ENCODE measurements at regions not wholly inside any gene's neighbourhood (a gene's known extent, or its start where the extent isn't known, plus 50 kb on each side); places are given as distances from the start of the nearest gene placed in this dataset.

DNA sequence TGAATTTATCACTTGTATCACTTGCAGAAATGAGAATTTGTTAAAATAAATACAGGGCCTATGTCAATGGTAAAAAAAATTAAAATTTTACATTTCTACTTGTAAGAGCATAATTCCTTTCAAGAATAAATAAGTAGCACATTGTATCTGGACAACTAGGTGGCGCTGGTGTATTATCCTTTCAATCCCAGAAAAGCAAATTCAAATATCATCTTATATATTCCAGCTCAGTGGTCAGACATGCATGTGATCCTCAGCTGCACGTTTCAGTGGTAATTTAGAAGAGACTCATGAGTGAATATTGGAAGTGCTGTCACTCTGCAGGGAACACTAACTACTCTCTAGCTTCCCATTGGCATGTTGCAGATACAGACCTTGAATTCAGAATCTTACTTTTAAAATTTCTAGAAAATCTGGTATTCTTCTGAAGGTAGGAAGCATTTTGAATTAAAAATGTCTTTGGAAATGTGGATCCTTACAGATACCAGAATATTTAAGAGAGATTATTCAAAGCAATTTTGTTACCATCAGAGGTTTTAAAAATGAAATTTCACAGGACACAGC lies 1414.7 kb upstream of the TENM3 start:
- no peak overlapping the region for H3K4me3 ChIP-seq (ENCODE audit: low read depth, low read length)
- TF ChIP-seq CTCF (IDR thresholded peaks at IDR 0.05; ENCODE audit: low read depth, low read length), result peak; percentile 68
- in situ Hi-C loops (cut with HindIII; ENCODE audit: low sequenced_read_pairs), result no loop called here
- DNase-seq (ENCODE audit: low read depth, low spot score), result peak; percentile 86

DNA sequence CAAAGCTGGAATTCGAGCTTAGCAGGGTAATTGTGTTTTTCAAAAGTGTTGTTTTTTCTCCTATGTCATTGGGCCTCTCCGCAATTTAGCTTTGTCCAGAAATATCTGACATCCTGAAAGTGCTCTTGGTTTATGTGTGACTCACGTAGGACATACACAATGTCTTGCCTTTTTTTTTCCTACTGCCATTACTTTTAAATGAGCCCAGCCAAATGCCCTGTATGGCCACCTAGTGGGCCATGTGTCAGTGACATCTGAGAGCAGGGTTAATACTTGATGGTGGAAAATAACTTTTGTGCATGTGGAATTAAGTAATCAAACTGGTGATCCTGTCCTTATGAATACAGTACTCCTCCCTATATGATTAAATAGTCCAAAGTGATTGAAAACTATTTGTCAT lies 1411.1 kb upstream of the TENM3 start:
- DNase-seq (ENCODE audit: low read depth, low spot score), result no peak
- no peak overlapping the region for H3K4me3 ChIP-seq (ENCODE audit: low read depth, low read length)
- in situ Hi-C loops (cut with HindIII; ENCODE audit: low sequenced_read_pairs), result no loop called here
- peak; percentile 10 for TF ChIP-seq CTCF (IDR thresholded peaks at IDR 0.05; ENCODE audit: low read depth, low read length)

DNA sequence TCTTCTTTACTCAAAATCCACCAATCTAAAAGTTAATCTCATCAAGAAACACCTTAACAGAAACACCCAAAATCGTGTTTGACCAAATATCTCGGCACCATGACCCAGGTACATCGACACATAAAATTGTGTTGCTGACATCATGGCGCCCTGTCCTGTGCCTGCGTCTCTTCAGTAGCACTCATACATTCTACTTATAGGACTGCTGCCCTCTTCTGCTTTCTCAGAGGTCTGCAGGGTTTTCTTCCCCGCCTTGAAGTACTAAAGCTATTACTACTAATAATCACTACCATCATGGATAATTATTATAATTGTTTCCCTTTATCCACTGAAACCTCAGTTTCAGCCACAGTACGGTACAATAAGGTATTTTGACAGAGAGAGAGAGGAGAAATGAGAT lies 1403.1 kb upstream of the TENM3 start:
- H3K4me3 ChIP-seq (ENCODE audit: low read depth, low read length), result no peak overlapping the region
- no peak for TF ChIP-seq CTCF (IDR thresholded peaks at IDR 0.05; ENCODE audit: low read depth, low read length)
- in situ Hi-C loops (cut with HindIII; ENCODE audit: low sequenced_read_pairs), result no loop called here
- no peak for DNase-seq (ENCODE audit: low read depth, low spot score)

GRCh38 chr4:180850318-180850940 lies 1392.8 kb upstream of the TENM3 start:
- TF ChIP-seq CTCF (IDR thresholded peaks at IDR 0.05; ENCODE audit: low read depth, low read length), result no peak
- in situ Hi-C loops (cut with HindIII; ENCODE audit: low sequenced_read_pairs), result no loop called here
- no peak overlapping the region for H3K4me3 ChIP-seq (ENCODE audit: low read depth, low read length)
- DNase-seq (ENCODE audit: low read depth, low spot score), result no peak

DNA sequence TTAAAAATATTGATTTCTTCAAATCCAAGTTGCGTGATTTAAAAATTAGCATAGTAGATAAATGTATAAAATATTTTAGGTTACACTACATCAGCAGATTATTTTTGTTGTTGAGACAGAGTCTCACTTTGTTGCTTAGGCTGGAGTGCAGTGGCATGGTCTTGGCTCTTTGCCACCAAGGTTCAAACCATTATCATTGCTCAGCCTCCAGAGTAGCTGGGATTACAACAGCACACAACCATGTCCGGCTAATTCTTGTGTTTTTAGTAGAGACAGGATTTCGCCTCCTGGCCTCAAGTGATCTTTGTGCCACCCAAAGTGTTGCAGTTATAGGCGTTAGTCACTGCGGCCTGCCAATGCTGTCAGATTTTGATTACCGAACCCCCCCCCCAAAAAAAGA lies 1390.5 kb upstream of the TENM3 start:
- no peak for TF ChIP-seq CTCF (IDR thresholded peaks at IDR 0.05; ENCODE audit: low read depth, low read length)
- H3K4me3 ChIP-seq (ENCODE audit: low read depth, low read length), result no peak overlapping the region
- no peak for DNase-seq (ENCODE audit: low read depth, low spot score)
- in situ Hi-C loops (cut with HindIII; ENCODE audit: low sequenced_read_pairs), result no loop called here

DNA sequence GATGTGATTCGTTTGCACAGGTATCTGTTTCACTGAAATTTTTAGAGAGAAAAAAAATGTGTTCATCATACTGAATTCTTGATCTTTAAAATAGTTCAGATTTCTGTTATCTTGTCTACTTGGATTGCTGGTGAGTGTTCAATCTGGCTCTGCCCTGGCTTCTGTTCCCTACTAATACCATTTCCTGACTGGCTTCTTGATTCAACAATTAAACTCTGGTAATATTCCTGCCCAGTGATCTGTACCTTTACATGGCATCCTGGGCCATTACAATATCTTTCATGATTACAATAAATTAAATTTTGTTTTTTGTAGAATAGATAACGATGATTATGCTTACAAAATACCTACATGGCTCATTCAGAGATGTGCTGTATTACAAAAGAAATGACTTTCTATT lies 1388.0 kb upstream of the TENM3 start:
- in situ Hi-C loops (cut with HindIII; ENCODE audit: low sequenced_read_pairs), result no loop called here
- no peak for DNase-seq (ENCODE audit: low read depth, low spot score)
- H3K4me3 ChIP-seq (ENCODE audit: low read depth, low read length), result no peak overlapping the region
- no peak for TF ChIP-seq CTCF (IDR thresholded peaks at IDR 0.05; ENCODE audit: low read depth, low read length)

All from astrocyte of the spinal cord (primary cell).